ENCODE measurements at regions not wholly inside any gene's neighbourhood (a gene's known extent, or its start where the extent isn't known, plus 50 kb on each side); places are given as distances from the start of the nearest gene placed in this dataset.

DNA sequence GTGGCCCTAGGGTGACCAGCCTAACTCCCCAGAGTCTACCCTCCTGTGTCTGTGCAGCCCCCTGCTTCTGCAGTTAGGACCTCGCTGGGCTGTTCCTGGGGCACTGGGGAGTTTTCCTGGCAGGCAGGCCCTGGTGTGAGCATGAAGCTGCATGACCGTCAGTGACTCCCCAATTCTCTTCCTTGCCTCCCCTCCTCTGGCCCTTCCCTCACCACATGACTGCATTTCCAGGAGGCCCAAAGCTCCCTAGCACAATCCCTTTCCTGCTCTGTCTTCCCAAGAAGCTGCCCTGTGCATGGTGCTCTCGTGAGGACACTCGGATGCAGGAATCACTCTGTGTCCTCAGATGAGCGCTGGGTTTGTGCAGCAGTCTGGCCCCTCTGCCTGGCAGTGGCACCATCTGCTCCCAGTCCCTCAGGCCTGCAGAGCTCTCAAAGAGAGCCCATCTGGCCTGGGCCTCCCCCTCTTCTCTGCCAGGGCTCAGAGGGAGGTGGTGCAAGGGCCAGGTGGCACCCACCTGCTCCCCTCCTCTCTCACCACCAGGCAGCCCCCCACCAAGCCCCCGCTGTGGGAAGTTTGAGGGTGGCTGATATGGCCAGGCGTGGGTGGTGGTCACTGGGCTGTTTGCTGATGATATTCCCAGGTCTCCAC, 125.6 kb upstream of the HS6ST1 start:
- intact Hi-C loops (cut with micrococcal nuclease; ENCODE audit: unreplicated experiment): no loop called here
- no peak overlapping the region for H3K4me3 ChIP-seq (replicated peaks in 1 of 3; ENCODE audit: insufficient read depth in 1 of 3, low read depth in 2 of 3, low read length in 3 of 3)
- no peaks in the 10 kb centered on the region for H3K79me2 ChIP-seq (ENCODE audit: insufficient read depth, low read length)
- ChIA-PET POLR2A (no interaction called here), CTCF (ENCODE audit: low intra/inter-chr PET ratio, low total read pairs) (no interaction called here)
- no peak overlapping the region for H3K27ac ChIP-seq (ENCODE audit: extremely low read length, insufficient read depth, low read length)
- no peak for TF ChIP-seq TMF1 (CRISPR knock-in tag; IDR thresholded peaks at IDR 0.05; ENCODE audit: low read depth)
- no peak for TF ChIP-seq RCOR2 (CRISPR knock-in tag; IDR thresholded peaks at IDR 0.05)
- TF ChIP-seq TCF7L2 (IDR thresholded peaks at IDR 0.05; ENCODE audit: low read depth, low read length): no peak
- TF ChIP-seq HMG20B (CRISPR knock-in tag; conservative IDR thresholded peaks at IDR 0.05): no peak
- H3K36me3 ChIP-seq (replicated peaks in 1 of 2; ENCODE audit: control insufficient read depth in 1 of 2, insufficient read depth in 2 of 2, low read length in 2 of 2): no peaks in the 10 kb centered on the region
- in situ Hi-C loops (cut with HindIII; ENCODE audit: extremely low pct_ligation_motif_present, low pct_unique_long_range_greater_than_20kb): no loop called here
- DNase-seq (ENCODE audit: low spot score): no peak
- no TSS peak for BruUV-seq (replicated peaks)
- peaks cover 2 to 3% of the 10 kb centered on the region in 2 experiments; a peak in 2 of 5 replicates for H3K27me3 ChIP-seq (ENCODE audit: control insufficient read depth in 1 of 2, insufficient read depth in 2 of 2, low read length in 2 of 2)
- H2AFZ ChIP-seq (ENCODE audit: low read length): no peak overlapping the region
- no peaks in the 10 kb centered on the region for H4K20me1 ChIP-seq (ENCODE audit: insufficient read depth, low read length)
- FAIRE-seq: no peak
- H3K9ac ChIP-seq (ENCODE audit: insufficient read depth, low read depth, low read length): no peak overlapping the region
- peaks cover 21% of the 10 kb centered on the region for H3K4me1 ChIP-seq (ENCODE audit: insufficient read depth, low read length)
- no peak overlapping the region for H3K4me2 ChIP-seq (ENCODE audit: low read depth, low read length)
- no peaks in the 10 kb centered on the region for H3K9me3 ChIP-seq (ENCODE audit: low read length)
- 42% methylated on average over 7 of the region's 7 CpGs for WGBS (ENCODE audit: low lambda C conversion rate)
- ATAC-seq: no peak

DNA sequence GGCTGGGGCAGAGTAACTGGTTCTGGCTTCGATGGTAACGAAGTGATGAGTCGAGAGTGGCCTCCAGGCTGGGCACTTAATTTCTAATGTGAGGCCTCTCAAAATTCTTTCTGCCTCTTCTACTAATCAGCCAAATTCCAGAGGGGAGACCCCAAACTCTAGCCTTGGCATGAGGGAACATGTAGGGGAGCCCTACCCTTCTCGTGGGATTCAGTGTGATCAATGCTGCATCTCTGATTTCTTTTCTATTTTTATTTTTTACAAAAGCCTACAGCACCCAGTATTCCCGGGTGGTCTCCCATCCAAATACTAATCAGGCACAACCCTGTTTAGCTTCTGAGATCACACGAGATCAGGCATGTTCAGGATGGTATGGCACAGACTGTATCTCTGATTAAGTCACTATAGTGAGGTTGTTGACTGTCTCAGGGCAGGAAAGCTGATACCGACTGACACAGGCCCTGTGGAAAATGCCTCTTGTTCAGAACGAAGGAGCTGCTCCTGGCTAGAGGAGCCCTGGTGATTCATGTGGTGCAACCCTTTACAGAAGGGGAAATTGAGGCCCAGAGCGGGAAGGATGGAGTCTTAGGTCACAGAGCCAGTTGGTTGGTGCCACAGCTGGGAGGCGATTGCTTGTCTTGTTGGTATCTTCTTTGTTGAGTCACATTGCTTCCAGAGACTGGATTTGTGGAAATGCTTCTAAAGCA, 126.3 kb upstream of the HS6ST1 start:
- in situ Hi-C loops (cut with HindIII; ENCODE audit: extremely low pct_ligation_motif_present, low pct_unique_long_range_greater_than_20kb) (no loop called here), intact Hi-C loops (cut with micrococcal nuclease; ENCODE audit: unreplicated experiment) (no loop called here)
- H3K27ac ChIP-seq (ENCODE audit: extremely low read length, insufficient read depth, low read length): no peak overlapping the region
- BruUV-seq (replicated peaks): no TSS peak
- no peak for DNase-seq (ENCODE audit: low spot score)
- ATAC-seq: no peak
- H3K4me3 ChIP-seq (replicated peaks in 1 of 3; ENCODE audit: insufficient read depth in 1 of 3, low read depth in 2 of 3, low read length in 3 of 3): no peak overlapping the region
- peaks cover 21% of the 10 kb centered on the region for H3K4me1 ChIP-seq (ENCODE audit: insufficient read depth, low read length)
- no peaks in the 10 kb centered on the region for H3K36me3 ChIP-seq (replicated peaks in 1 of 2; ENCODE audit: control insufficient read depth in 1 of 2, insufficient read depth in 2 of 2, low read length in 2 of 2)
- no peaks in the 10 kb centered on the region for H3K9me3 ChIP-seq (ENCODE audit: low read length)
- H4K20me1 ChIP-seq (ENCODE audit: insufficient read depth, low read length): no peaks in the 10 kb centered on the region
- peaks cover 2 to 3% of the 10 kb centered on the region in 2 experiments; a peak in 2 of 5 replicates for H3K27me3 ChIP-seq (ENCODE audit: control insufficient read depth in 1 of 2, insufficient read depth in 2 of 2, low read length in 2 of 2)
- 29% methylated on average over 10 of the region's 10 CpGs for WGBS (ENCODE audit: low lambda C conversion rate)
- no peaks in the 10 kb centered on the region for H3K79me2 ChIP-seq (ENCODE audit: insufficient read depth, low read length)
- no peak overlapping the region for H3K9ac ChIP-seq (ENCODE audit: insufficient read depth, low read depth, low read length)
- ChIA-PET CTCF (ENCODE audit: low intra/inter-chr PET ratio, low total read pairs) (no interaction called here), POLR2A (no interaction called here)
- no peak overlapping the region for H3K4me2 ChIP-seq (ENCODE audit: low read depth, low read length)
- H2AFZ ChIP-seq (ENCODE audit: low read length): no peak overlapping the region
- no peak for FAIRE-seq
- no peak for TF ChIP-seq SP140L (CRISPR knock-in tag; IDR thresholded peaks at IDR 0.05; ENCODE audit: borderline replicate concordance)
- TF ChIP-seq, protein P1, sequence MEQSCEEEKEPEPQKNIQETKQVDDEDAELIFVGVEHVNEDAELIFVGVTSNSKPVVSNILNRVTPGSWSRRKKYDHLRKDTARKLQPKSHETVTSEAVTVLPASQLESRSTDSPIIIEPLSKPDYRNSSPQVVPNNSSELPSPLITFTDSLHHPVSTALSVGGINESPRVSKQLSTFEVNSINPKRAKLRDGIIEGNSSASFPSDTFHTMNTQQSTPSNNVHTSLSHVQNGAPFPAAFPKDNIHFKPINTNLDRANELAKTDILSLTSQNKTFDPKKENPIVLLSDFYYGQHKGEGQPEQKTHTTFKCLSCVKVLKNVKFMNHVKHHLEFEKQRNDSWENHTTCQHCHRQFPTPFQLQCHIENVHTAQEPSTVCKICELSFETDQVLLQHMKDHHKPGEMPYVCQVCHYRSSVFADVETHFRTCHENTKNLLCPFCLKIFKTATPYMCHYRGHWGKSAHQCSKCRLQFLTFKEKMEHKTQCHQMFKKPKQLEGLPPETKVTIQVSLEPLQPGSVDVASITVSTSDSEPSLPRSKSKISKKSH (CRISPR knock-in tag; IDR thresholded peaks at IDR 0.05; ENCODE audit: borderline replicate concordance): no peak
- TF ChIP-seq, protein P2, sequence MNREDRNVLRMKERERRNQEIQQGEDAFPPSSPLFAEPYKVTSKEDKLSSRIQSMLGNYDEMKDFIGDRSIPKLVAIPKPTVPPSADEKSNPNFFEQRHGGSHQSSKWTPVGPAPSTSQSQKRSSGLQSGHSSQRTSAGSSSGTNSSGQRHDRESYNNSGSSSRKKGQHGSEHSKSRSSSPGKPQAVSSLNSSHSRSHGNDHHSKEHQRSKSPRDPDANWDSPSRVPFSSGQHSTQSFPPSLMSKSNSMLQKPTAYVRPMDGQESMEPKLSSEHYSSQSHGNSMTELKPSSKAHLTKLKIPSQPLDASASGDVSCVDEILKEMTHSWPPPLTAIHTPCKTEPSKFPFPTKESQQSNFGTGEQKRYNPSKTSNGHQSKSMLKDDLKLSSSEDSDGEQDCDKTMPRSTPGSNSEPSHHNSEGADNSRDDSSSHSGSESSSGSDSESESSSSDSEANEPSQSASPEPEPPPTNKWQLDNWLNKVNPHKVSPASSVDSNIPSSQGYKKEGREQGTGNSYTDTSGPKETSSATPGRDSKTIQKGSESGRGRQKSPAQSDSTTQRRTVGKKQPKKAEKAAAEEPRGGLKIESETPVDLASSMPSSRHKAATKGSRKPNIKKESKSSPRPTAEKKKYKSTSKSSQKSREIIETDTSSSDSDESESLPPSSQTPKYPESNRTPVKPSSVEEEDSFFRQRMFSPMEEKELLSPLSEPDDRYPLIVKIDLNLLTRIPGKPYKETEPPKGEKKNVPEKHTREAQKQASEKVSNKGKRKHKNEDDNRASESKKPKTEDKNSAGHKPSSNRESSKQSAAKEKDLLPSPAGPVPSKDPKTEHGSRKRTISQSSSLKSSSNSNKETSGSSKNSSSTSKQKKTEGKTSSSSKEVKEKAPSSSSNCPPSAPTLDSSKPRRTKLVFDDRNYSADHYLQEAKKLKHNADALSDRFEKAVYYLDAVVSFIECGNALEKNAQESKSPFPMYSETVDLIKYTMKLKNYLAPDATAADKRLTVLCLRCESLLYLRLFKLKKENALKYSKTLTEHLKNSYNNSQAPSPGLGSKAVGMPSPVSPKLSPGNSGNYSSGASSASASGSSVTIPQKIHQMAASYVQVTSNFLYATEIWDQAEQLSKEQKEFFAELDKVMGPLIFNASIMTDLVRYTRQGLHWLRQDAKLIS (CRISPR knock-in tag; IDR thresholded peaks at IDR 0.05): no peak
- no peak for TF ChIP-seq ZNF839 (CRISPR knock-in tag; IDR thresholded peaks at IDR 0.05; ENCODE audit: borderline replicate concordance)
- no peak for TF ChIP-seq ZNF546 (CRISPR knock-in tag; conservative IDR thresholded peaks at IDR 0.05)
- TF ChIP-seq, protein P3, sequence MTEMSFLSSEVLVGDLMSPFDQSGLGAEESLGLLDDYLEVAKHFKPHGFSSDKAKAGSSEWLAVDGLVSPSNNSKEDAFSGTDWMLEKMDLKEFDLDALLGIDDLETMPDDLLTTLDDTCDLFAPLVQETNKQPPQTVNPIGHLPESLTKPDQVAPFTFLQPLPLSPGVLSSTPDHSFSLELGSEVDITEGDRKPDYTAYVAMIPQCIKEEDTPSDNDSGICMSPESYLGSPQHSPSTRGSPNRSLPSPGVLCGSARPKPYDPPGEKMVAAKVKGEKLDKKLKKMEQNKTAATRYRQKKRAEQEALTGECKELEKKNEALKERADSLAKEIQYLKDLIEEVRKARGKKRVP (CRISPR knock-in tag; IDR thresholded peaks at IDR 0.05): no peak
- no peak for TF ChIP-seq ATF1 (CRISPR knock-in tag; IDR thresholded peaks at IDR 0.05)
